IPS-18a (cell line): ENCODE measurements at regions not wholly inside any gene's neighbourhood (a gene's known extent, or its start where the extent isn't known, plus 50 kb on each side); places are given as distances from the start of the nearest gene placed in this dataset.
"Not testable (repeated sequence)": the region's sequence is repeated elsewhere in the genome, so short reads cannot be mapped to it uniquely, and the experiment has no call there.

Source experiments
- H3K27ac ChIP-seq: one replicate; pipeline ENCODE4 v1.5.1; 2013; ENCODE audit warnings: low read length
- H3K27me3 ChIP-seq: one replicate; pipeline ENCODE4 v1.6.1; 2013; ENCODE audit warnings: mild to moderate bottlenecking, low read length; ENCODE audit not compliant: control insufficient read depth, insufficient read depth
- H3K36me3 ChIP-seq: one replicate; pipeline ENCODE4 v1.6.1; 2013; ENCODE audit warnings: low read depth, low read length; ENCODE audit not compliant: control insufficient read depth
- H3K4me1 ChIP-seq: one replicate; pipeline ENCODE4 v1.6.1; 2013; ENCODE audit warnings: low read depth, low read length; ENCODE audit not compliant: control insufficient read depth
- H3K4me3 ChIP-seq: one replicate; pipeline ENCODE4 v1.5.1; 2013; ENCODE audit warnings: low read length
- H3K9ac ChIP-seq: one replicate; pipeline ENCODE4 v1.6.1; 2013; ENCODE audit warnings: mild to moderate bottlenecking, low read length, moderate library complexity
- H3K9me3 ChIP-seq: one replicate; pipeline ENCODE4 v1.6.1; 2013; ENCODE audit warnings: low read depth, low read length; ENCODE audit not compliant: control insufficient read depth

GRCh38 chr6:139519097-139519496, 144.6 kb upstream of the CITED2 start:
- Histone ChIP-seq H3K36me3 (no peaks in the 10 kb centered on the region), H3K9me3 (no peaks in the 10 kb centered on the region), H3K27ac (no peak overlapping the region), H3K4me3 (no peak overlapping the region), H3K4me1 (no peaks in the 10 kb centered on the region), H3K27me3 (no peaks in the 10 kb centered on the region), H3K9ac (no peak overlapping the region)

GRCh38 chr6:139518556-139519091, 144.2 kb upstream of the CITED2 start:
- no peaks in the 10 kb centered on the region for H3K27me3 ChIP-seq
- no peaks in the 10 kb centered on the region for H3K36me3 ChIP-seq
- H3K4me3 ChIP-seq = no peak overlapping the region
- no peak overlapping the region for H3K9ac ChIP-seq
- no peak overlapping the region for H3K27ac ChIP-seq
- no peaks in the 10 kb centered on the region for H3K9me3 ChIP-seq
- H3K4me1 ChIP-seq = no peaks in the 10 kb centered on the region

GRCh38 chr6:139517998-139518555, 143.6 kb upstream of the CITED2 start:
- not testable (repeated sequence) for H3K9ac ChIP-seq, H3K4me3 ChIP-seq, H3K4me1 ChIP-seq, H3K9me3 ChIP-seq, H3K27me3 ChIP-seq, H3K27ac ChIP-seq, H3K36me3 ChIP-seq

GRCh38 chr6:139515511-139515910, 141.1 kb upstream of the CITED2 start:
- no peaks in the 10 kb centered on the region for H3K36me3 ChIP-seq
- no peak overlapping the region for H3K9ac ChIP-seq
- H3K4me3 ChIP-seq = no peak overlapping the region
- no peaks in the 10 kb centered on the region for H3K9me3 ChIP-seq
- H3K4me1 ChIP-seq = no peaks in the 10 kb centered on the region
- H3K27me3 ChIP-seq = no peaks in the 10 kb centered on the region
- H3K27ac ChIP-seq = no peak overlapping the region

GRCh38 chr6:139514819-139515218, 140.4 kb upstream of the CITED2 start:
- Histone ChIP-seq H3K27ac (no peak overlapping the region), H3K9ac (no peak overlapping the region), H3K9me3 (no peaks in the 10 kb centered on the region), H3K4me1 (no peaks in the 10 kb centered on the region), H3K36me3 (no peaks in the 10 kb centered on the region), H3K4me3 (no peak overlapping the region), H3K27me3 (no peaks in the 10 kb centered on the region)

DNA sequence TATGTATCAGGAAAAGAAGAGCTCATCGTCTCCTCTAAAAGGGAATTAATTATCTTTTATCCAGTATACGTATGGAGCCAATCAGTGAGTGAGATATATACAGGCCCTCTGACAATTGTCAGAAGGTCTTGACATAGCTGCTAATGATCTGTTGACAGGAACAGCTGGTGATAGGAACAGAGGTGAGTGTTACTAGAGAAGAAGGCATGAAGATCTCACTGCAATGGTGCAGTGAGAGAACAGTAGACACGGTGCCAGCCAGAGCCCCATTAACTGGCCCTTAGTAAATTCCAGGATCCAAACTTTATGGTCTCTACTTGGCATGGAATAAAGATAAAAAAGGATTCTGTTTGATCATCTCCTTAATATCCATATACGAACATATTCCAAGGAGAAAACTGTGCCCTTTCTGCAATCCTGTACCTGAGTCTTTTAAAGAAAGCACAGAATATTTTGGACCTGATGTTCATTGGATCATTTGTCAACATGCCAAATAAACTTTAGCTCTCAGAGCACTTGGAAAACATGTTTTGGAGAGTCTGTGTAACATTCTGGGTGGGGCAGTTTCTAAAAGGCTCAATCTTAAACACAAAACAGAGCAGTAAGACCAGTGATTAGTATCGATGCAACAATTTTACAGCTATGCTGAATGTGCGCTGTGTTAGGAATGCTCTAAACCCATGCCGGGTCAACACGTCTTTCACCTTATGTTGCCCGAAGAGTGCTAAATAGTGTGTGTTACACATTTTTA, 135.8 kb upstream of the CITED2 start:
- Histone ChIP-seq H3K36me3 (no peaks in the 10 kb centered on the region), H3K9ac (no peak overlapping the region), H3K9me3 (no peaks in the 10 kb centered on the region), H3K4me1 (peaks cover 4% of the 10 kb centered on the region), H3K27me3 (no peaks in the 10 kb centered on the region), H3K4me3 (no peak overlapping the region), H3K27ac (no peak overlapping the region)

- peaks cover 4% of the 10 kb centered on the region for H3K4me1 ChIP-seq
- no peaks in the 10 kb centered on the region for H3K9me3 ChIP-seq
- no peaks in the 10 kb centered on the region for H3K36me3 ChIP-seq
- H3K27me3 ChIP-seq = no peaks in the 10 kb centered on the region
- H3K9ac ChIP-seq = no peak overlapping the region
- no peak overlapping the region for H3K27ac ChIP-seq
- H3K4me3 ChIP-seq = no peak overlapping the region
Observed at GRCh38 chr6:139509167-139509566, 134.7 kb upstream of the CITED2 start.

DNA sequence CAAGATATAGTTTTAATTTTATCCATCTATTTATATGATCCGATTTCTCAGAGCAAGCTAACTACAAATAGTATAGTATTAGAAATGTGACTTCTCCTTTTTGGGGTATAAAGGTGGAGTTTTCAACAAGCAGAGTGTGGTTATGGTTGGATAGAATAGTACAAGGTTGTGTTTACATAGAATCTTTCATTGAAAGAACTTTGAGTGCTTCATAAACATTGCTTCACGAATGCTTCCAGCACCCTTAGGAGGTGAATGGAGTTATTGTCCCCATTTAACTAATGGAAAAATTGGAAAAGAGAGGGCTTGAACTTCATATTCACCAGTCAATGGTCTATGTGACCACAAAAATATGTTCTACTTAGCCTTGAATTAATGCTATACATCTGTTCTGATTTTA, 134.1 kb upstream of the CITED2 start:
- Histone ChIP-seq H3K4me1 (peaks cover 4% of the 10 kb centered on the region), H3K27me3 (no peaks in the 10 kb centered on the region), H3K9me3 (no peaks in the 10 kb centered on the region), H3K9ac (no peak overlapping the region), H3K4me3 (no peak overlapping the region), H3K36me3 (no peaks in the 10 kb centered on the region), H3K27ac (no peak overlapping the region)

DNA sequence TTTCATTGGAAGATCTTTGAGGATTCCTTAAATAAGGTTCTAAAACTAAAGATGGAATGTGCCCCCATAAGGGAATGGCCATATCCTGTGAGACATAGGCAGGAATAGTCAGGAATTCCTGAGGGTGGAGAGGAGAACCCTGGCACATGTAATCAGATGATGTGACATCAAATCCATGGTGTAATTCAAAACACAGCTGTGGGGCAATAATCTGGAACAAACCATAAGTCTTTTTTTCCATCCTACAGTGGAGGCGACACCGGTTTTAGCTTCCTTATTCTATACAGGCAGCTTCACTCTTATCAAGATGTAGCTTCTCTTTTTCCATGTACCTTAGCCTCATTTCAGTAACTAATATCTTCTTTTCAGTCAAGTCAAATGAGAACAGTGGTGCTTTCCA, 133.6 kb upstream of the CITED2 start:
- no peaks in the 10 kb centered on the region for H3K36me3 ChIP-seq
- H3K9ac ChIP-seq = no peak overlapping the region
- no peak overlapping the region for H3K27ac ChIP-seq
- no peak overlapping the region for H3K4me3 ChIP-seq
- H3K27me3 ChIP-seq = no peaks in the 10 kb centered on the region
- H3K9me3 ChIP-seq = no peaks in the 10 kb centered on the region
- peaks cover 4% of the 10 kb centered on the region for H3K4me1 ChIP-seq

DNA sequence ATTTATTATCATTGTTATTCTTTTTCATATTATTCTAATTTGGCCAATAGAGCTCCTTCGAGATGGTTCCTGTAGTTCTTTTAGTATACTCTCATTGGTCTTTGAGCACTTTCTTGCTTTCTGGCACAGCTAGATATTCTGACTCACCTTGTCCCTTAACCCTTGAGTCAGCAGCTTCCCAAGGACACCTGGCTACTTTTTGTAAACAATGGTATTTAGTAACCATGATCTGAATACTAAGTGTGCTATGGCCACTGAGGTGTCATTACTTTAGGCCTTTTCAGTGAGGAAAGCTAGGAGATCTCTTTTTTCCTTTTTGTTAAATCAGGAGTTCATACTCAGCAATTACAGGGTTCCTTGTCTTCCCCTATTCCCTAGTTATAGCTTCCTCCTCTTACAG, 126.5 kb upstream of the CITED2 start:
- Histone ChIP-seq H3K9ac (no peak overlapping the region), H3K9me3 (no peaks in the 10 kb centered on the region), H3K4me1 (peaks cover 10% of the 10 kb centered on the region), H3K27me3 (no peaks in the 10 kb centered on the region), H3K4me3 (no peak overlapping the region), H3K27ac (no peak overlapping the region), H3K36me3 (no peaks in the 10 kb centered on the region)

GRCh38 chr6:139498715-139499114, 124.3 kb upstream of the CITED2 start:
- H3K9ac ChIP-seq = no peak overlapping the region
- peaks cover 6% of the 10 kb centered on the region for H3K4me1 ChIP-seq

More at GRCh38 chr6:139498715-139499114, 124.3 kb upstream of the CITED2 start:
- Histone ChIP-seq H3K36me3 (no peaks in the 10 kb centered on the region), H3K27me3 (no peaks in the 10 kb centered on the region), H3K9me3 (no peaks in the 10 kb centered on the region), H3K4me3 (no peak overlapping the region), H3K27ac (no peak overlapping the region)
